ENCODE measurements at regions not wholly inside any gene's neighbourhood (a gene's known extent, or its start where the extent isn't known, plus 50 kb on each side); places are given as distances from the start of the nearest gene placed in this dataset.
A peak's percentile ranks its signal among the peaks of the same experiment; 100 is the strongest.

- H3K4me3 ChIP-seq (ENCODE audit: low read length), result no peak overlapping the region
- no peaks in the 10 kb centered on the region for H3K27me3 ChIP-seq (ENCODE audit: control insufficient read depth in 2 of 2, insufficient read depth in 2 of 2, low read length in 2 of 2)
- Mint-ChIP-seq H3K36me3 (no peaks in the 10 kb centered on the region), H3K27ac (peak overlapping the region in 1 of 9 donors; percentile 16), H3K9me3 (no peaks in the 10 kb centered on the region), H3K4me1 (peaks cover 0 to 63% (median 16%) of the 10 kb centered on the region in 7 donors), H3K4me3 (peak overlapping the region in 1 of 10 donors; percentile 47), H3K27me3 (peaks cover 0 to 9% (median 5%) of the 10 kb centered on the region in 5 donors)
- ATAC-seq, result no peak
- intact Hi-C loops (cut with micrococcal nuclease), result loop anchor here (10.0 kb wide), 2 partner anchors 118 to 552 kb away; no protein-coding TSS in a partner anchor
- H3K27ac ChIP-seq (ENCODE audit: low read depth, low read length), result no peak overlapping the region
- no peaks in the 10 kb centered on the region for H3K9me3 ChIP-seq (ENCODE audit: control insufficient read depth in 2 of 3, low read length in 3 of 3)
- no peaks in the 10 kb centered on the region for H3K36me3 ChIP-seq (ENCODE audit: control insufficient read depth in 2 of 3, insufficient read depth in 3 of 3, low read length in 3 of 3)
- CTCF ChIA-PET, result interaction anchor here (0.9 kb wide), 1 partner anchor 74 kb away, joined by 3 read pairs; no protein-coding TSS in a partner anchor
- DNase-seq, result no peak
- peaks cover 0 to 5% of the 10 kb centered on the region in 2 donors for H3K4me1 ChIP-seq (ENCODE audit: control insufficient read depth in 2 of 2, insufficient read depth in 2 of 2, low read length in 2 of 2)
- POLR2A ChIA-PET, result no interaction called here
These were observed 154.4 kb upstream of the FGGY start for GRCh38 chr1:59142311-59143132.

GRCh38 chr1:59143133-59143487 lies 153.8 kb upstream of the FGGY start:
- Histone ChIP-seq H3K36me3 (ENCODE audit: control insufficient read depth in 2 of 3, insufficient read depth in 3 of 3, low read length in 3 of 3) (no peaks in the 10 kb centered on the region), H3K27ac (ENCODE audit: low read depth, low read length) (no peak overlapping the region), H3K27me3 (ENCODE audit: control insufficient read depth in 2 of 2, insufficient read depth in 2 of 2, low read length in 2 of 2) (no peaks in the 10 kb centered on the region), H3K4me1 (ENCODE audit: control insufficient read depth in 2 of 2, insufficient read depth in 2 of 2, low read length in 2 of 2) (peaks cover 0 to 5% of the 10 kb centered on the region in 2 donors), H3K4me3 (ENCODE audit: low read length) (no peak overlapping the region), H3K9me3 (ENCODE audit: control insufficient read depth in 2 of 3, low read length in 3 of 3) (no peaks in the 10 kb centered on the region)
- Mint-ChIP-seq H3K4me3 (peak overlapping the region in 1 of 10 donors; percentile 47), H3K27me3 (peaks cover 0 to 9% (median 5%) of the 10 kb centered on the region in 5 donors), H3K36me3 (no peaks in the 10 kb centered on the region), H3K9me3 (no peaks in the 10 kb centered on the region), H3K27ac (peak overlapping the region in 1 of 9 donors; percentile 16), H3K4me1 (peaks cover 0 to 66% (median 13%) of the 10 kb centered on the region in 7 donors)
- ATAC-seq (peak; percentile 48), DNase-seq (no peak)
- ChIA-PET CTCF (interaction anchor here (0.9 kb wide), 1 partner anchor 73 kb away, joined by 3 read pairs; no protein-coding TSS in a partner anchor), POLR2A (no interaction called here)
- intact Hi-C loops (cut with micrococcal nuclease), result loop anchor here (10.0 kb wide), 2 partner anchors 118 to 552 kb away; no protein-coding TSS in a partner anchor

- no peak overlapping the region for H3K27ac ChIP-seq (ENCODE audit: low read depth, low read length)
- no peak for ATAC-seq
- H3K4me3 ChIP-seq (ENCODE audit: low read length), result no peak overlapping the region
- Mint-ChIP-seq H3K9me3 (no peaks in the 10 kb centered on the region), H3K27ac (peak overlapping the region in 1 of 9 donors; percentile 17), H3K36me3 (no peaks in the 10 kb centered on the region), H3K4me3 (no peak overlapping the region), H3K27me3 (peaks cover 0 to 9% (median 5%) of the 10 kb centered on the region in 5 donors), H3K4me1 (peaks cover 0 to 61% (median 8%) of the 10 kb centered on the region in 7 donors)
- DNase-seq, result no peak
- no peaks in the 10 kb centered on the region for H3K9me3 ChIP-seq (ENCODE audit: control insufficient read depth in 2 of 3, low read length in 3 of 3)
- ChIA-PET CTCF (no interaction called here), POLR2A (no interaction called here)
- H3K36me3 ChIP-seq (ENCODE audit: control insufficient read depth in 2 of 3, insufficient read depth in 3 of 3, low read length in 3 of 3), result no peaks in the 10 kb centered on the region
- intact Hi-C loops (cut with micrococcal nuclease), result loop anchor here (10.0 kb wide), 2 partner anchors 119 to 551 kb away; no protein-coding TSS in a partner anchor
- no peaks in the 10 kb centered on the region for H3K27me3 ChIP-seq (ENCODE audit: control insufficient read depth in 2 of 2, insufficient read depth in 2 of 2, low read length in 2 of 2)
- peaks cover 0 to 5% of the 10 kb centered on the region in 2 donors for H3K4me1 ChIP-seq (ENCODE audit: control insufficient read depth in 2 of 2, insufficient read depth in 2 of 2, low read length in 2 of 2)
These were observed 153.1 kb upstream of the FGGY start for GRCh38 chr1:59143811-59144210.

- H3K27ac Mint-ChIP-seq, result no peak overlapping the region
- Histone ChIP-seq H3K9me3 (ENCODE audit: control insufficient read depth in 2 of 3, low read length in 3 of 3) (no peaks in the 10 kb centered on the region), H3K36me3 (ENCODE audit: control insufficient read depth in 2 of 3, insufficient read depth in 3 of 3, low read length in 3 of 3) (no peaks in the 10 kb centered on the region), H3K27ac (ENCODE audit: low read depth, low read length) (no peak overlapping the region), H3K27me3 (ENCODE audit: control insufficient read depth in 2 of 2, insufficient read depth in 2 of 2, low read length in 2 of 2) (no peaks in the 10 kb centered on the region), H3K4me3 (ENCODE audit: low read length) (no peak overlapping the region), H3K4me1 (ENCODE audit: control insufficient read depth in 2 of 2, insufficient read depth in 2 of 2, low read length in 2 of 2) (peaks cover 0 to 5% of the 10 kb centered on the region in 2 donors)
- peaks cover 0 to 60% (median 8%) of the 10 kb centered on the region in 7 donors for H3K4me1 Mint-ChIP-seq
- CTCF ChIA-PET, result interaction anchor here (0.5 kb wide), 1 partner anchor 306 kb away, joined by 3 read pairs; no protein-coding TSS in a partner anchor
- intact Hi-C loops (cut with micrococcal nuclease), result loop anchor here (5.0 to 10.0 kb wide), 4 partner anchors 98 to 550 kb away; no protein-coding TSS in a partner anchor
- DNase-seq (no peak), ATAC-seq (no peak)
- peaks cover 0 to 9% (median 5%) of the 10 kb centered on the region in 5 donors for H3K27me3 Mint-ChIP-seq
- H3K9me3 Mint-ChIP-seq, result no peaks in the 10 kb centered on the region
- H3K36me3 Mint-ChIP-seq, result no peaks in the 10 kb centered on the region
- H3K4me3 Mint-ChIP-seq, result no peak overlapping the region
- POLR2A ChIA-PET, result no interaction called here
These were observed 151.9 kb upstream of the FGGY start for GRCh38 chr1:59144959-59145358.

GRCh38 chr1:59146056-59146455 lies 150.8 kb upstream of the FGGY start:
- H3K4me1 ChIP-seq (ENCODE audit: control insufficient read depth in 2 of 2, insufficient read depth in 2 of 2, low read length in 2 of 2), result peaks cover 0 to 5% of the 10 kb centered on the region in 2 donors
- no peak overlapping the region for H3K27ac ChIP-seq (ENCODE audit: low read depth, low read length)
- Mint-ChIP-seq H3K27ac (peak overlapping the region in 3 of 9 donors; percentile 57 to 99 (median 86)), H3K27me3 (peaks cover 0 to 9% (median 5%) of the 10 kb centered on the region in 5 donors), H3K4me3 (peak overlapping the region in 9 of 10 donors; percentile 83 to 100 (median 89)), H3K9me3 (no peaks in the 10 kb centered on the region), H3K36me3 (no peaks in the 10 kb centered on the region), H3K4me1 (peaks cover 0 to 64% (median 13%) of the 10 kb centered on the region in 7 donors)
- no peaks in the 10 kb centered on the region for H3K9me3 ChIP-seq (ENCODE audit: control insufficient read depth in 2 of 3, low read length in 3 of 3)
- ATAC-seq (no peak), DNase-seq (no peak)
- intact Hi-C loops (cut with micrococcal nuclease), result loop anchor here (1.0 to 10.0 kb wide), 6 partner anchors 99 to 549 kb away; partner anchors contain the start of gene JUN (in 2 of the 2)
- H3K4me3 ChIP-seq (ENCODE audit: low read length), result peak overlapping the region; percentile 52
- CTCF ChIA-PET, result interaction anchor here (0.6 kb wide), 1 partner anchor 206 kb away, joined by 3 read pairs; no protein-coding TSS in a partner anchor
- POLR2A ChIA-PET, result no interaction called here
- no peaks in the 10 kb centered on the region for H3K36me3 ChIP-seq (ENCODE audit: control insufficient read depth in 2 of 3, insufficient read depth in 3 of 3, low read length in 3 of 3)
- H3K27me3 ChIP-seq (ENCODE audit: control insufficient read depth in 2 of 2, insufficient read depth in 2 of 2, low read length in 2 of 2), result no peaks in the 10 kb centered on the region

GRCh38 chr1:59146651-59147358 lies 150.1 kb upstream of the FGGY start:
- Mint-ChIP-seq H3K36me3 (no peaks in the 10 kb centered on the region), H3K4me3 (peak overlapping the region; percentile 83 to 100 (median 88)), H3K27ac (peak overlapping the region in 6 of 9 donors; percentile 57 to 99 (median 80)), H3K27me3 (peaks cover 0 to 9% (median 5%) of the 10 kb centered on the region in 5 donors), H3K9me3 (no peaks in the 10 kb centered on the region), H3K4me1 (peaks cover 0 to 68% (median 13%) of the 10 kb centered on the region in 7 donors)
- intact Hi-C loops (cut with micrococcal nuclease), result loop anchor here (1.0 to 10.0 kb wide), 6 partner anchors 100 to 548 kb away; partner anchors contain the start of gene JUN (in 2 of the 2)
- peak overlapping the region; percentile 52 for H3K4me3 ChIP-seq (ENCODE audit: low read length)
- H3K27ac ChIP-seq (ENCODE audit: low read depth, low read length), result no peak overlapping the region
- ChIA-PET CTCF (no interaction called here), POLR2A (no interaction called here)
- H3K4me1 ChIP-seq (ENCODE audit: control insufficient read depth in 2 of 2, insufficient read depth in 2 of 2, low read length in 2 of 2), result peaks cover 0 to 5% of the 10 kb centered on the region in 2 donors
- no peaks in the 10 kb centered on the region for H3K9me3 ChIP-seq (ENCODE audit: control insufficient read depth in 2 of 3, low read length in 3 of 3)
- ATAC-seq, result peak; percentile 73
- no peaks in the 10 kb centered on the region for H3K27me3 ChIP-seq (ENCODE audit: control insufficient read depth in 2 of 2, insufficient read depth in 2 of 2, low read length in 2 of 2)
- peak in 7 of 9 donors; percentile 9 to 75 (median 20) for DNase-seq
- H3K36me3 ChIP-seq (ENCODE audit: control insufficient read depth in 2 of 3, insufficient read depth in 3 of 3, low read length in 3 of 3), result no peaks in the 10 kb centered on the region
